Activated T-cell treated with anti-CD3 and anti-CD28 coated beads, Interleukin-2, amount 50 U/mL, for 48 hours (primary cell): ENCODE measurements at regions not wholly inside any gene's neighbourhood (a gene's known extent, or its start where the extent isn't known, plus 50 kb on each side); places are given as distances from the start of the nearest gene placed in this dataset.
"Not testable (repeated sequence)": the region's sequence is repeated elsewhere in the genome, so short reads cannot be mapped to it uniquely, and the experiment has no call there.

Source experiments
- DNase-seq, 2 experiments: peaks; one replicate each; pipeline ENCODE4 v3.0.0-alpha.2; 2020

- DNase-seq: no peak
Measured at GRCh38 chr1:171397851-171398469, 84.0 kb downstream of the FMO4 start.

- DNase-seq: no peak
Measured at GRCh38 chr1:171403393-171403792, 81.9 kb upstream of the PRRC2C start.

GRCh38 chr1:171405391-171405714 is 80.0 kb upstream of the PRRC2C start:
- DNase-seq: no peak

DNA sequence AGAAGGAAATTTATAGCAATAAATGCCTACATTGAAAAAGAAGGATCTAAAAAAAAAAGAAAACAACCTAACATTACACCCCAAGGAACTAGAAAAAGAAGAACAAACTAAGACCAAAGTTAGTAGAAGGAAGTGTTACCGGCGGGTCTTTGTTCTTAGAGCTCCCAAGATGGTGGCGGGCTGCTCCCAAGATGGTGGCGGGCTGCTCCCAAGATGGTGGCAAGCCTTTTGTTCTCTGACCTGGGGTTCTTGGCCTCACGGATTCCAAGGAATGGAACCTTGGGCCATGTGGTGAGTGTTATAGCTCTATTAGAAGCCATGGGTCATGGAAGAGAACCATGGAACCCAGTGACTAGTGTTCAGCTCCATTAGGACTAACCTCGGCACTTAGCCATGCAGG is 71.8 kb upstream of the PRRC2C start:
- DNase-seq: not testable (repeated sequence)

DNA sequence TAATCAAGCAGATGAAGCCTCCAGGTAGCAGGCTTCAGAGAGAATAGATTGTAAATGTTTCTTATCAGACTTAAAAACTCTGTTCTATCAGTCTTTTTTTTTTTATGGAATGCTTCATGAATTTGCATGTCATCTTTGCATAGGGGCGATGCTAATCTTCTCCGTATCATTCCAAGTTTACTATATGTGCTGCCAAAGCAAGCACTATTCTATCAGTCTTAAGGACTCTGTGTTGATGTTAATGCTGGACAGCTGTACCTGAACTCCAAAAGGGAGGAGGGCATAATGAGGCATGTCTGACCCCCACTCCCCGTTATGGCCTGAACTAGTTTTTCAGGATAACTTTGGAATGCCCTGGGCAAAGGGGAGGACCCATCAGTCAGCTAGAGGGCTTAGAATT is 66.8 kb upstream of the PRRC2C start:
- DNase-seq: no peak

- DNase-seq: no peak
Measured at GRCh38 chr1:171420810-171421209, 64.5 kb upstream of the PRRC2C start.

DNA sequence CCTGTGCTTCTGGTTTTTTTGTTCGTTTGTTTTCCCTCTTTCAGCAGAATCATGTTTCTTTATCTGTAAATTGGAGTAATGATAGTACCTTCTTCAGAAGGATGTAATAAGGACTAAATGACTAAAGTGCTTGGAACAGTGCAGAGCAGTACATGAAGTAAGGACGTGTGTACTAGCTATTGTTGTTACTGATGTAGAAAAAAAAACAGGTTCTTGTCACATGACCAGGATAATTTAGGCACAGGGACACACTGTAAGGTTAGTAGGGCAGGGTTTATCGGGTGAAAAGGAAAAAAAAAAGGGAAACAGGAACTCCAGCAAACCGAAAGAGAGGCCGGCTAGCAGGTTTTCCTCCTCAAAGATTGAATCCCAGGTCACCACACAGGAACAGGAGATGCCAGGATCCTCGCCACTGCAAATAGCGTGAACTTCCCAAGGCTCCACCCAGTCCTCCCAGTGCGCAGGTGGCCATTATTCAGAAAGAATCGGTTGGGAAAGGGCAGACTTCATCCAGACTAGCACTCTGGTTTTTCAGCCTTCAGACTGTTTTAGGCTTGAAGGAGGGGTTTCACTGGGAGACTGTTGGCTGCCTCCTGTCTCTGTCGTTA is 63.8 kb upstream of the PRRC2C start:
- no peak for DNase-seq

- no peak for DNase-seq
Measured at GRCh38 chr1:171422511-171422910, 62.8 kb upstream of the PRRC2C start.

GRCh38 chr1:171424494-171424893 is 60.8 kb upstream of the PRRC2C start:
- DNase-seq: no peak

DNA sequence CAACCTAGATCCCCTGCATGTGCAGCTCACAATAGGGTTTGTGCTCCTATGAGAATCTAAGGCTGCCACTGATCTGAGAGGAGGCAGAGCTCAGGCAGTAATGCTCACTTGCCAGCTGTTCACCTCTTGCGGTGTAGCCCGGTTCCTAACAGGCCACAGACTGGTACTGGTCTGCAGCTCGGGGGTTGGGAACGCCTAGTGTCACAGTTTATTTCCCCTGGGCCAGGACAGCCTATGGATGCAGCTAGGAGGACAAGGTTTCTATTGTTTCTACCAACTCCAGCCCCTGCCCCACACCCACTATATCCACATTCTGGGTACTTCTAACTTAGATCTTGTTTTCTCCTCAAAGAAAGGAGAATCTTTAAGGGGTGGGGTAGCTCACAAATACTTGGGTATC is 58.7 kb upstream of the PRRC2C start:
- no peak for DNase-seq

GRCh38 chr1:171427852-171428471 is 57.4 kb upstream of the PRRC2C start:
- DNase-seq: no peak

DNA sequence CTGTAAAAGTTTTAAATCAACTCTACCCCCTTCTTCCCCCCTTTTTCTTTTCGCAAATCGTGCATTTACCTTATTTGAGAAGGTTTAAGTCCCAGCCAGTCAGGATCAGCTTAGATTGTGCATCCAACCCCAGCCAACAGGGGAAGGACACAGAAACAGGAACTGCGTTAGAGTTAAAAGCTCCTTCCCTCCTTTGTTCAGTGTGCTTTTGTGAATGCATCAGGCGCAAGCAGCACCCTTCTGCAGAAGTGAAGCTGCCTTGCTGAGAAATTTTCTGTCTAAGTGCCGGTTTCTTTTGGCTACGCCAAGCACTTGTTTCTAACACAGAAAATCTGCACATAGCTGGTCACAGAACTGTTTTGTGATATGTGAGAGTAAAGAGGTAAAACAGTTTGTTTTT is 56.2 kb upstream of the PRRC2C start:
- no peak for DNase-seq

DNA sequence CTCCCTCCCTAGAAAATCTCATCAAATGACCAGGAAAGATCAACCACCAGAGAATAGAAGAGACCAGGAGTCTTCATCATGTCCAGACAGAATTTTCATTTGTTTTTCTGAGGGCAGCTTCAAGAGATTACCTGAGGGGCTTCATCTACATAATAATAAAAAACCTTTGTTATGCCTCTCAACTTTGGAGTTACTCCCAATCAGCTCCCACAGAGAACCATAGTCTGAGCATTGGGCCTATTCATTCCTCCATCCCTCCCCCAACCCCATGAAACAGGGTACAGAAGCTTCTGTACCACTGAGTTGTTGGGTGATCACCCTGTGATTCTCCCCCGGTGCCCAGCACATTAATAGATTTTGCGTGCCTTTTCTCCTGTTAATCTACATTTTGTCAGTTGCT is 53.3 kb upstream of the PRRC2C start:
- no peak for DNase-seq

DNA sequence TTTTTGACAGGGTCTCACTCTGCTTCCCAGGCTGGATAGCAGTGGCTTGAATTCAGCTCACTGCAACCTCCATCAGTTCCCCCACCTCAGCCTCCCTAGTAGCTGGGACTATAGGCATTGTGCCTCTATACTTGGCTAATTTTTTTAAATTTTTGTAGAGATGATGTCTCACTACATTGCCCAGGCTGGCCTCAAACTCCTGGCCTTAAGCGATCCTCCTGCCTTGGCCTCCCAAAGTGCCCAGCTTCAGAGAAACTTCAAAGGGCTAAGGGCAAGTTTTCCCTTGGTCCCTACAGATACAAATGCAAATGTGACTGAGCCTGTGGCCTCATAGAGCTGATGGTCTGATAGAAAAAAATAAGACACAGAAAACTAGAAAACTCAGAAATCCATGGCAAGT is 52.9 kb upstream of the PRRC2C start:
- DNase-seq: no peak

- DNase-seq: no peak
Measured at GRCh38 chr1:171433451-171433850, 51.9 kb upstream of the PRRC2C start.

GRCh38 chr1:171434717-171435346 is 50.5 kb upstream of the PRRC2C start:
- peak; percentile 21 to 27 for DNase-seq
